ENCODE measurements at regions not wholly inside any gene's neighbourhood (a gene's known extent, or its start where the extent isn't known, plus 50 kb on each side); places are given as distances from the start of the nearest gene placed in this dataset.

GRCh38 chr2:204441316-204441715 is 104.0 kb upstream of the PARD3B start:
- H3K36me3 ChIP-seq, result no peaks in the 10 kb centered on the region
- DNase-seq (no peak), FAIRE-seq (no peak), ATAC-seq (no peak)
- TF ChIP-seq CTCF (IDR thresholded peaks at IDR 0.05), result no peak
- H3K4me1 ChIP-seq, result peaks cover 0 to 6% (median 0%) of the 10 kb centered on the region in 3 donors
- no peaks in the 10 kb centered on the region for H3K9me3 ChIP-seq
- H3K27me3 ChIP-seq, result no peaks in the 10 kb centered on the region
- H3K4me3 ChIP-seq, result no peak overlapping the region
- intact Hi-C loops (cut with DNase I), result no loop called here
- no peak overlapping the region for H3K27ac ChIP-seq

- ATAC-seq (no peak), FAIRE-seq (no peak)
- WGBS, 2 donors, result 86 to 89% methylated on average over 3 of the region's 3 CpGs
Observed at GRCh38 chr2:204445149-204445548, 100.1 kb upstream of the PARD3B start.

GRCh38 chr2:204447722-204448121 is 97.6 kb upstream of the PARD3B start:
- H3K9me3 ChIP-seq, result no peaks in the 10 kb centered on the region
- H3K4me3 ChIP-seq, result no peak overlapping the region
- H3K4me1 ChIP-seq, result no peaks in the 10 kb centered on the region
- no peak overlapping the region for H3K27ac ChIP-seq
- no peaks in the 10 kb centered on the region for H3K36me3 ChIP-seq
- no peaks in the 10 kb centered on the region for H3K27me3 ChIP-seq
- 91 to 96% methylated on average over 2 of the region's 2 CpGs for WGBS, 2 donors
- ATAC-seq (no peak), FAIRE-seq (peak; percentile 66), DNase-seq (no peak)
- TF ChIP-seq CTCF (IDR thresholded peaks at IDR 0.05), result no peak
- intact Hi-C loops (cut with DNase I), result no loop called here

More at GRCh38 chr2:204445149-204445548, 100.1 kb upstream of the PARD3B start:
- DNase-seq, result no peak
- H3K4me1 ChIP-seq, result no peaks in the 10 kb centered on the region
- H3K9me3 ChIP-seq, result no peaks in the 10 kb centered on the region
- intact Hi-C loops (cut with DNase I), result no loop called here
- H3K27me3 ChIP-seq, result no peaks in the 10 kb centered on the region
- H3K27ac ChIP-seq, result no peak overlapping the region
- H3K36me3 ChIP-seq, result no peaks in the 10 kb centered on the region
- H3K4me3 ChIP-seq, result no peak overlapping the region
- TF ChIP-seq CTCF (IDR thresholded peaks at IDR 0.05), result no peak

- intact Hi-C loops (cut with DNase I), result no loop called here
- no peaks in the 10 kb centered on the region for H3K9me3 ChIP-seq
- DNase-seq, result no peak
- WGBS, 2 donors, result 95 to 96% methylated on average over 3 of the region's 3 CpGs
- no peaks in the 10 kb centered on the region for H3K27me3 ChIP-seq
- no peak overlapping the region for H3K4me3 ChIP-seq
- H3K36me3 ChIP-seq, result no peaks in the 10 kb centered on the region
- no peak for TF ChIP-seq CTCF (IDR thresholded peaks at IDR 0.05)
- ATAC-seq, result no peak
- no peak for FAIRE-seq
- H3K27ac ChIP-seq, result no peak overlapping the region
- H3K4me1 ChIP-seq, result peaks cover 6 to 8% (median 7%) of the 10 kb centered on the region in 3 donors
Observed at GRCh38 chr2:204449977-204450376, 95.3 kb upstream of the PARD3B start.

GRCh38 chr2:204451766-204452165 is 93.5 kb upstream of the PARD3B start:
- H3K36me3 ChIP-seq, result no peaks in the 10 kb centered on the region
- intact Hi-C loops (cut with DNase I), result no loop called here
- no peaks in the 10 kb centered on the region for H3K27me3 ChIP-seq
- no peak overlapping the region for H3K4me3 ChIP-seq
- peaks cover 6 to 8% (median 7%) of the 10 kb centered on the region in 3 donors for H3K4me1 ChIP-seq
- ATAC-seq (no peak), FAIRE-seq (no peak), DNase-seq (no peak)
- H3K9me3 ChIP-seq, result no peaks in the 10 kb centered on the region
- TF ChIP-seq CTCF (IDR thresholded peaks at IDR 0.05), result no peak
- H3K27ac ChIP-seq, result no peak overlapping the region
- 59 to 68% methylated on average over 2 of the region's 2 CpGs for WGBS, 2 donors

All from pancreas (tissue), 10 donors.